BLaER1 treated with 17β-estradiol and CSF1 and Interleukin-3, amounts not matched to agents 10 nM and 100 nM (cell line): ENCODE measurements at regions not wholly inside any gene's neighbourhood (a gene's known extent, or its start where the extent isn't known, plus 50 kb on each side); places are given as distances from the start of the nearest gene placed in this dataset.
A peak's percentile ranks its signal among the peaks of the same experiment; 100 is the strongest.
"Not testable (repeated sequence)": the region's sequence is repeated elsewhere in the genome, so short reads cannot be mapped to it uniquely, and the experiment has no call there.

Experiments
- H3K27ac ChIP-seq, 11 experiments: shearing (Covaris generic); formaldehyde crosslinking; 2 replicates each; pipeline ENCODE4 v1.8.1; 2022
- H3K27me3 ChIP-seq, 11 experiments: shearing (Covaris generic); formaldehyde crosslinking; 2 replicates each; pipeline ENCODE4 v1.8.1; 2022
- H3K36me3 ChIP-seq, 11 experiments: shearing (Covaris generic); formaldehyde crosslinking; 2 replicates each; pipeline ENCODE4 v1.8.1; 2022
- H3K4me1 ChIP-seq, 10 experiments: shearing (Covaris generic); formaldehyde crosslinking; 2 replicates each; pipeline ENCODE4 v1.8.1; 2022
- H3K4me2 ChIP-seq, 11 experiments: shearing (Covaris generic); formaldehyde crosslinking; 2 replicates each; pipeline ENCODE4 v1.8.1; 2022
- H3K4me3 ChIP-seq, 10 experiments: shearing (Covaris generic); formaldehyde crosslinking; 2 replicates each; pipeline ENCODE4 v1.8.1; 2022
- H3K9ac ChIP-seq, 11 experiments: shearing (Covaris generic); formaldehyde crosslinking; 2 replicates each; pipeline ENCODE4 v1.8.1; 2022
- H3K9me3 ChIP-seq, 11 experiments: shearing (Covaris generic); formaldehyde crosslinking; replicated peaks in 1 of 11; 2 replicates each; pipeline ENCODE4 v1.8.1; 2022
- H4K20me1 ChIP-seq, 11 experiments: shearing (Covaris generic); formaldehyde crosslinking; 2 replicates each; pipeline ENCODE4 v1.8.1; 2022
- Cebpa-rat ChIP-seq, 11 experiments: shearing (Covaris generic); IDR thresholded peaks; 2 replicates each; pipeline ENCODE4 v1.8.1; 2022

GRCh38 chr5:122209601-122210000, 80.3 kb downstream of the ZNF474 start:
- not testable (repeated sequence) for H3K4me1 ChIP-seq, H3K27me3 ChIP-seq, H3K36me3 ChIP-seq, H3K4me2 ChIP-seq, H3K9ac ChIP-seq, H3K27ac ChIP-seq, H3K4me3 ChIP-seq, H4K20me1 ChIP-seq, H3K9me3 ChIP-seq

DNA sequence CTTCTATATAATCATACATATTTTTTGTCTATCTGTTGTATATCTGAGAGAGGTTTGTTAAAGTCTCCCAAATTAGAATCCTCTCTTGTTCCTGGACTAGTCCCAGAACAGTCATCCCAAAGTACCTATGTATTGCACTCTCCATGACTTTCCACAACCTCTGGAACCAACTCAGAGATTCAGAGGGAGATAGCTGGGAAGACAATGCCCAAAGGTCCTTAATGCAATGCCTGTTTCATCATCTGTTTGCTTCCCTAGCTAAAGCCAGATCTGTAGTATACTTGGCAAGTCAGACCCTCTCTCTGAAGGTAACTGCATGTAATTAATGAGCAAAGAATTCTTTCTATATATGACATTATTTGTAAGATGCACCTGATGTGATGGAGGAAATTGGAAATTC, 89.4 kb downstream of the ZNF474 start:
- H3K9ac ChIP-seq: no peak overlapping the region
- no peaks in the 10 kb centered on the region for H3K36me3 ChIP-seq
- H3K4me1 ChIP-seq: peaks cover 0 to 25% (median 0%) of the 10 kb centered on the region in 10 experiments; a peak in 6 of 20 replicates
- H4K20me1 ChIP-seq: no peaks in the 10 kb centered on the region
- no peak for TF ChIP-seq Cebpa-rat (IDR thresholded peaks at IDR 0.05)
- H3K4me3 ChIP-seq: no peak overlapping the region
- no peak overlapping the region for H3K27ac ChIP-seq
- H3K27me3 ChIP-seq: no peaks in the 10 kb centered on the region
- no peaks in the 10 kb centered on the region for H3K9me3 ChIP-seq
- no peak overlapping the region for H3K4me2 ChIP-seq

DNA sequence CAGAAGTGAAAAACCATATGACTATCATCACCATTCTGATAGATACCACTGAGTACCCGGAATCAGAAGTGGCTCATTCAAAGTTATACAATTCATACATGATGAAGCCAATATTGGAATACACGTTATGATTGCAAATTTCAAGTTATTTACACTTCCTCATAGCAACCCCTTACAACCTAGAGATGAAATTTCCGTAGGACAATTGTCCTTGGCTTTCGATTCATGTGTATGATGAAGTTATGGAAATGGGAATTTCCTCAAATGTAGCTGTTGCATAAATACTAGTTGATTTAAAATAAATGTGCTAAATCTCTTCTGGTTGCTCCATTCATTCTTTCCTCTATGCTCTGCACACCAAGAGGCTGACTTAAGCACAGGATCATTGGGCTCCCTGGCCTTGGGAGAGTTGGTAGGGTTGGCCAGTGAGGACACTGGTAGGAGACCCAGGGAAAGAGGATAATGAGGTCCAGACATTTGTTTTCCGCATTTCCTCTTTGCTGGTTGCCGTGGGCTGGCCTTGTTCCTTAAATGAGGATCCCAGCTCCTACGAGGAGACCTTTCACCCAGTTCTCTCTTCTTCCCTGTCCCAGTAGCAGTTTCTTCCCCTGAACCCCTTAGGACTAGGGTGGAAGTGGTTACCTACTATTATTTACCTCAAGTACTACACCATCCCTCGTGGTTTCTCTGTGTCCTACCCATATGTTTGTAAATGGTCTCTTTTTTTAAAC, 90.3 kb downstream of the ZNF474 start:
- Histone ChIP-seq H3K9ac (no peak overlapping the region), H4K20me1 (no peaks in the 10 kb centered on the region), H3K9me3 (no peaks in the 10 kb centered on the region), H3K27ac (peak overlapping the region in 2 of 11 experiments; percentile 6 to 15; a peak in 2 of 22 replicates), H3K4me2 (peak overlapping the region in 3 of 11 experiments; percentile 2 to 65 (median 59); a peak in 5 of 22 replicates), H3K27me3 (no peaks in the 10 kb centered on the region), H3K4me1 (peaks cover 0 to 25% (median 0%) of the 10 kb centered on the region in 10 experiments; a peak in 6 of 20 replicates), H3K4me3 (no peak overlapping the region), H3K36me3 (no peaks in the 10 kb centered on the region)
- TF ChIP-seq Cebpa-rat (IDR thresholded peaks at IDR 0.05): no peak

DNA sequence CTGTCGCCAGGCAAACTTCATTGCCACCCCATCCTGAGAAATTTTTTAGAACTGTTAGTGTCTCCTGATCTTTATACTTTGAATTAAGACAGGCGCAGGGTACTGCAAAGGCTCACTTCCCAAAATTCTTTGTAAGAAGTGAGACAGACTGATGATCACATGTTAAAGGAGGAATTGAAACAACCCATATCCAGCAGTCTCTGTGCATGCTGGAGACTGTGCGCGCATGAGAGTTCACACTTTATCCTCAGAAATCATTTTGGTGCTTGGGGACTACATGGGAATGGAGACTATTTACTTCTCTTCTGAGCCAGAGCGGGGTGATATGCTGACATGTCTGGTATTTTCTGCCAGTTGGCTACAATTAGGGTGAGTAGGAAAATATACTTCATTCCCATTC, 91.2 kb downstream of the ZNF474 start:
- peak overlapping the region in 2 of 11 experiments; percentile 6 to 15; a peak in 1 of 22 replicates for H3K27ac ChIP-seq
- no peaks in the 10 kb centered on the region for H4K20me1 ChIP-seq
- H3K36me3 ChIP-seq: no peaks in the 10 kb centered on the region
- H3K4me3 ChIP-seq: no peak overlapping the region
- no peaks in the 10 kb centered on the region for H3K9me3 ChIP-seq
- no peak for TF ChIP-seq Cebpa-rat (IDR thresholded peaks at IDR 0.05)
- no peaks in the 10 kb centered on the region for H3K27me3 ChIP-seq
- no peak overlapping the region for H3K9ac ChIP-seq
- peaks cover 0 to 25% (median 0%) of the 10 kb centered on the region in 10 experiments; a peak in 6 of 20 replicates for H3K4me1 ChIP-seq
- H3K4me2 ChIP-seq: peak overlapping the region in 3 of 11 experiments; percentile 0 to 65 (median 59); a peak in 4 of 22 replicates

GRCh38 chr5:122221857-122222256, 90.2 kb upstream of the SNCAIP start:
- peaks cover 0 to 25% (median 0%) of the 10 kb centered on the region in 10 experiments; a peak in 6 of 20 replicates for H3K4me1 ChIP-seq
- no peak overlapping the region for H3K4me2 ChIP-seq
- H3K9ac ChIP-seq: no peak overlapping the region
- H3K27ac ChIP-seq: no peak overlapping the region
- H3K36me3 ChIP-seq: no peaks in the 10 kb centered on the region
- H3K27me3 ChIP-seq: no peaks in the 10 kb centered on the region
- no peaks in the 10 kb centered on the region for H3K9me3 ChIP-seq
- TF ChIP-seq Cebpa-rat (IDR thresholded peaks at IDR 0.05): no peak
- H4K20me1 ChIP-seq: no peaks in the 10 kb centered on the region
- no peak overlapping the region for H3K4me3 ChIP-seq

GRCh38 chr5:122222580-122222979, 89.5 kb upstream of the SNCAIP start:
- no peak overlapping the region for H3K4me2 ChIP-seq
- no peak overlapping the region for H3K27ac ChIP-seq
- no peaks in the 10 kb centered on the region for H4K20me1 ChIP-seq
- H3K4me3 ChIP-seq: no peak overlapping the region
- no peak for TF ChIP-seq Cebpa-rat (IDR thresholded peaks at IDR 0.05)
- H3K4me1 ChIP-seq: peaks cover 0 to 25% (median 0%) of the 10 kb centered on the region in 10 experiments; a peak in 6 of 20 replicates
- no peaks in the 10 kb centered on the region for H3K36me3 ChIP-seq
- H3K9me3 ChIP-seq: no peaks in the 10 kb centered on the region
- no peaks in the 10 kb centered on the region for H3K27me3 ChIP-seq
- no peak overlapping the region for H3K9ac ChIP-seq

DNA sequence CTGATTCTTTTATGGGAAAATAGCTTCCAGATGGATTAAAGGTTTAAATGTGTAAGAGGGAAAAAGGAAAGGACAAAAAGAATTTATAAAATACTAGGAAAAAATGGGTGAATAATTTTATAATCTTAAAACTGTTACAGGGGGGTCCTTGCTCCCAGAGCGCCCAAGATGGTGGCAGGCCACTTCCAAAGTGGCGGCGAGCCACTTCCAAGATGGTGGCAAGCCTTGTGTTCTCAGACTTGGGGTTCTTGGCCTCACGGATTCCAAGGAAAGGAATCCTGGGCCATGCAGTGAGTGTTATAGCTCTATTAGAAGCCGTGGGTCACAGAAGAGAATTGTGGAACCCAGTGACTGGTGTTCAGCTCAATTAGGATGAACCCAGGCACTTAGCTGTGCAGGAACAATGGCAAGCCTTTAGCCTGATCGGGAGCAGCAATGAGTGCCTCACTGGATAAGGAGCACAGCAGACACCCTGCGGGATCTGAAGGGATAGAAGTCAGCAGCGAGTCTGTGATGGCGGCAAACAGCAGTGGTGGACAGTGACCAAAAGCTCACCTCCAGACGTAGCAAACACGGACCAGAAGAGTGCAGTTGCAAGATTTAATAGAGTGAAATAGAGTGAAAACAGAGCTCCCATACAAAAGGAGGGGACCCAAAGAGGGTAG, 83.2 kb upstream of the SNCAIP start:
- no peak overlapping the region for H3K4me3 ChIP-seq

GRCh38 chr5:122229551-122229950, 82.5 kb upstream of the SNCAIP start:
- H3K4me1 ChIP-seq: no peaks in the 10 kb centered on the region

More for the DNA sequence above, 83.2 kb upstream of the SNCAIP start:
- Histone ChIP-seq H3K36me3 (no peaks in the 10 kb centered on the region), H3K4me1 (no peaks in the 10 kb centered on the region), H4K20me1 (no peaks in the 10 kb centered on the region), H3K9ac (no peak overlapping the region), H3K27me3 (no peaks in the 10 kb centered on the region), H3K27ac (no peak overlapping the region), H3K9me3 (no peaks in the 10 kb centered on the region), H3K4me2 (no peak overlapping the region)
- TF ChIP-seq Cebpa-rat (IDR thresholded peaks at IDR 0.05): no peak

DNA sequence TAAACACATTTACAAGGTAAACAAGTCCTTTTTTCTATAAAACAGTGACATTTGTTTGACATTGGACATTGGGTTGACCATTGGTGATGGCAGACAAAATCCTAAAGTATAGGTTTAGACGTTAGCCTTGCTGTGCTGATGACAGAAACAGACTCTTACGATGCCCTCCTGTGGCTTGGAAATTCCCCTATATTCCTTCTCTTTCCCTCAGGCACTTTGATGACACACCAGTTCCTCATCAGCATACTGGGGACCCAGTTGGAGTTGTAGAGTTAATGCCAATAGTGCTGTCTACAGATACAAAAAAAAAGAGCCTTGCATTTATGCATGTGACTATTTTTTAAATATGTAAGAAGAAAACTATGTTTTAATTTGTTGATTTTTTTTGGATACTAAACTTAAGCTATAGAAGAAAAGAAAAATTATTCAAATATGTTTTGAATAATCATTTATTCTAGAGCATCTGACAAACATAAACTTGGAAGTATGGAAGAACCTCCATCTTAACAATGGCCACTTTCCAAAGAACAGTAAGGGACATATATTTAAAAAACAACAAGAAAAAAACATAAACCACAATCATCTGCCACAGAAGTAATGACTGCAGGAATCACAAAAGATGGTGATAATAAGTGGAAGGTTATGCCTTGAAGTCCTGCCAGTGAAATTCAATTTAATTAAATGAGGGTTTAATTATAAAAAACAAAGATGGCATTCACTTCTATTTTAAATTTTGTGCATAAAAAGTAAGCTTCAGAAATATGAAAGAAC, 75.6 kb upstream of the SNCAIP start:
- TF ChIP-seq Cebpa-rat (IDR thresholded peaks at IDR 0.05): no peak
- H3K36me3 ChIP-seq: no peaks in the 10 kb centered on the region
- no peak overlapping the region for H3K27ac ChIP-seq
- no peak overlapping the region for H3K4me2 ChIP-seq
- no peak overlapping the region for H3K4me3 ChIP-seq
- no peaks in the 10 kb centered on the region; a peak in 1 of 22 replicates for H3K9me3 ChIP-seq
- no peak overlapping the region for H3K9ac ChIP-seq
- H3K4me1 ChIP-seq: peaks cover 0 to 5% (median 0%) of the 10 kb centered on the region in 10 experiments; a peak in 2 of 20 replicates
- no peaks in the 10 kb centered on the region for H3K27me3 ChIP-seq
- H4K20me1 ChIP-seq: no peaks in the 10 kb centered on the region

More at GRCh38 chr5:122229551-122229950, 82.5 kb upstream of the SNCAIP start:
- no peak overlapping the region for H3K4me2 ChIP-seq
- H3K9ac ChIP-seq: no peak overlapping the region
- H3K27me3 ChIP-seq: no peaks in the 10 kb centered on the region
- no peaks in the 10 kb centered on the region for H3K36me3 ChIP-seq
- H3K27ac ChIP-seq: no peak overlapping the region
- H3K4me3 ChIP-seq: no peak overlapping the region
- no peak for TF ChIP-seq Cebpa-rat (IDR thresholded peaks at IDR 0.05)
- no peaks in the 10 kb centered on the region for H3K9me3 ChIP-seq
- H4K20me1 ChIP-seq: no peaks in the 10 kb centered on the region
